ENCODE measurements at regions not wholly inside any gene's neighbourhood (a gene's known extent, or its start where the extent isn't known, plus 50 kb on each side); places are given as distances from the start of the nearest gene placed in this dataset.

- TF ChIP-seq BHLHE40 (IDR thresholded peaks at IDR 0.05; ENCODE audit: borderline replicate concordance) (no peak), SP1 (IDR thresholded peaks at IDR 0.05) (no peak), ZNF384 (IDR thresholded peaks at IDR 0.05) (no peak), SUZ12 (IDR thresholded peaks at IDR 0.05) (no peak), ELF4 (IDR thresholded peaks at IDR 0.05) (no peak), PKNOX1 (IDR thresholded peaks at IDR 0.05) (no peak), CTBP1 (IDR thresholded peaks at IDR 0.05; ENCODE audit: borderline replicate concordance) (no peak), FOXM1 (IDR thresholded peaks at IDR 0.05; ENCODE audit: borderline replicate concordance) (no peak), L3MBTL2 (conservative IDR thresholded peaks at IDR 0.05) (no peak), FOXK2 (IDR thresholded peaks at IDR 0.05) (no peak), TARDBP (IDR thresholded peaks at IDR 0.05) (no peak), ARNT (IDR thresholded peaks at IDR 0.05) (no peak), NFRKB (IDR thresholded peaks at IDR 0.05) (no peak), HDGF (IDR thresholded peaks at IDR 0.05; ENCODE audit: borderline replicate concordance) (no peak)
Measured at GRCh38 chr7:81407094-81407493, 362.8 kb downstream of the HGF start.

All from HEK293T (cell line).